Fibroblast of lung (primary cell): ENCODE measurements at regions not wholly inside any gene's neighbourhood (a gene's known extent, or its start where the extent isn't known, plus 50 kb on each side); places are given as distances from the start of the nearest gene placed in this dataset.

Experiments used
- EZH2 ChIP-seq: IDR thresholded peaks from 2 replicates; pipeline ENCODE4 v1.5.1; 2012; ENCODE audit warnings: low read length, control low read depth, mild to moderate bottlenecking; ENCODE audit errors: missing control alignments
- TF ChIP-seq, protein P1 (sequence below), 2 donors: IDR thresholded peaks in 1 of 2; conservative IDR thresholded peaks in 1 of 2; 1 replicate in 1 of 2; 2 replicates in 1 of 2; pipeline ENCODE4 v1.5.1; 2011 to 2012; ENCODE audit warnings: low read length in 2 of 2, control low read depth in 1 of 2, inconsistent platforms in 1 of 2, low read depth in 1 of 2, mild to moderate bottlenecking in 1 of 2

DNA sequence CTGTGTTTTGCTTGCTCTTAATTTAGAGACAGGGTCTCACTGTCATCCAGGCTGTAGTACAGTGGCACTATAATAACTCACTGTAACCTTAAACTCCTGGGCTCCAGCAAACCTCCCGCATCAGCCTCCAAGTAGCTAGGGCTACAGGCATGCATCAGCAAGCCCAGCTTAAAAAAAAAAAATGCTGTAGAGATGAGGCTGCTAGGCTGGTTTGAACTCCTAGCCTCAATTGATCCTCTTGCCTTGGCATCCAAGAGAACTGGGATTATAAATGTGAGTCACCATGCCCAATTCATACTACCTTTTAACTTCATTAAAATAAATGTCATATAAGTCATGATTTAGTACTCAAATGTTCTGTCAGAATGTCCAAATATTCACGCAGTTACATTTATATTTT lies 2195.7 kb upstream of the C9orf72 start:
- TF ChIP-seq, protein P1, sequence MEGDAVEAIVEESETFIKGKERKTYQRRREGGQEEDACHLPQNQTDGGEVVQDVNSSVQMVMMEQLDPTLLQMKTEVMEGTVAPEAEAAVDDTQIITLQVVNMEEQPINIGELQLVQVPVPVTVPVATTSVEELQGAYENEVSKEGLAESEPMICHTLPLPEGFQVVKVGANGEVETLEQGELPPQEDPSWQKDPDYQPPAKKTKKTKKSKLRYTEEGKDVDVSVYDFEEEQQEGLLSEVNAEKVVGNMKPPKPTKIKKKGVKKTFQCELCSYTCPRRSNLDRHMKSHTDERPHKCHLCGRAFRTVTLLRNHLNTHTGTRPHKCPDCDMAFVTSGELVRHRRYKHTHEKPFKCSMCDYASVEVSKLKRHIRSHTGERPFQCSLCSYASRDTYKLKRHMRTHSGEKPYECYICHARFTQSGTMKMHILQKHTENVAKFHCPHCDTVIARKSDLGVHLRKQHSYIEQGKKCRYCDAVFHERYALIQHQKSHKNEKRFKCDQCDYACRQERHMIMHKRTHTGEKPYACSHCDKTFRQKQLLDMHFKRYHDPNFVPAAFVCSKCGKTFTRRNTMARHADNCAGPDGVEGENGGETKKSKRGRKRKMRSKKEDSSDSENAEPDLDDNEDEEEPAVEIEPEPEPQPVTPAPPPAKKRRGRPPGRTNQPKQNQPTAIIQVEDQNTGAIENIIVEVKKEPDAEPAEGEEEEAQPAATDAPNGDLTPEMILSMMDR (conservative IDR thresholded peaks at IDR 0.05 in 1 of 2, IDR thresholded peaks at IDR 0.05 in 1 of 2; ENCODE audit: low read depth in 1 of 2, low read length in 2 of 2): no peak
- TF ChIP-seq EZH2: no peak
